GM20431 (cell line): ENCODE measurements at regions not wholly inside any gene's neighbourhood (a gene's known extent, or its start where the extent isn't known, plus 50 kb on each side); places are given as distances from the start of the nearest gene placed in this dataset.
"Not testable (repeated sequence)": the region's sequence is repeated elsewhere in the genome, so short reads cannot be mapped to it uniquely, and the experiment has no call there.

Experiments
- in situ Hi-C: fragments of 300-500 bp; cut with MseI, MboI; formaldehyde crosslinking; loops from one replicate; pipeline ENCODE4 v1.15.0; 2020; ENCODE audit warnings: low sequenced_read_pairs; ENCODE audit not compliant: unreplicated experiment

GRCh38 chr7:24422441-24423010 is 138.5 kb downstream of the NPY start:
- in situ Hi-C loops, result loop anchor here (25.0 kb wide), 1 partner anchor 240 kb away; no protein-coding TSS in a partner anchor

GRCh38 chr7:24425664-24426063 is 141.7 kb downstream of the NPY start:
- in situ Hi-C loops, result no loop called here

- in situ Hi-C loops, result no loop called here
Observed at GRCh38 chr7:24427048-24427447, 143.1 kb downstream of the NPY start.

- in situ Hi-C loops, result no loop called here
Observed at GRCh38 chr7:24428676-24429075, 144.6 kb upstream of the PALS2 start.

GRCh38 chr7:24432677-24433076 is 140.6 kb upstream of the PALS2 start:
- in situ Hi-C loops, result no loop called here

- in situ Hi-C loops, result no loop called here
Observed at GRCh38 chr7:24434972-24435371, 138.3 kb upstream of the PALS2 start.

GRCh38 chr7:24436131-24436920 is 136.9 kb upstream of the PALS2 start:
- in situ Hi-C loops, result no loop called here

GRCh38 chr7:24438232-24438631 is 135.0 kb upstream of the PALS2 start:
- in situ Hi-C loops, result no loop called here

- in situ Hi-C loops, result not testable (repeated sequence)
Observed at GRCh38 chr7:24439104-24439503, 134.1 kb upstream of the PALS2 start.

GRCh38 chr7:24440892-24441291 is 132.4 kb upstream of the PALS2 start:
- in situ Hi-C loops, result no loop called here

- in situ Hi-C loops, result no loop called here
Observed at GRCh38 chr7:24441314-24442027, 131.8 kb upstream of the PALS2 start.

- in situ Hi-C loops, result no loop called here
Observed at GRCh38 chr7:24442170-24442777, 131.0 kb upstream of the PALS2 start.

- in situ Hi-C loops, result no loop called here
Observed at GRCh38 chr7:24444666-24445440, 128.4 kb upstream of the PALS2 start.

- in situ Hi-C loops, result no loop called here
Observed at GRCh38 chr7:24448038-24448437, 125.2 kb upstream of the PALS2 start.

- in situ Hi-C loops, result not testable (repeated sequence)
Observed at GRCh38 chr7:24449416-24449815, 123.8 kb upstream of the PALS2 start.

- in situ Hi-C loops, result no loop called here
Observed at GRCh38 chr7:24455813-24456525, 117.3 kb upstream of the PALS2 start.

GRCh38 chr7:24456526-24457218 is 116.6 kb upstream of the PALS2 start:
- in situ Hi-C loops, result no loop called here

- in situ Hi-C loops, result no loop called here
Observed at GRCh38 chr7:24457219-24457558, 116.1 kb upstream of the PALS2 start.

- in situ Hi-C loops, result no loop called here
Observed at GRCh38 chr7:24462117-24462516, 111.1 kb upstream of the PALS2 start.
